Endothelial cell of umbilical vein (primary cell): ENCODE measurements at regions not wholly inside any gene's neighbourhood (a gene's known extent, or its start where the extent isn't known, plus 50 kb on each side); places are given as distances from the start of the nearest gene placed in this dataset.

Experiments used
- BruUV-seq: library from RNA; stranded (reverse); fragments of 400-500 nt; replicated peaks from 2 replicates; lab custom pipeline; 2021; lab: Mats Ljungman, UMichigan
- CTCF ChIA-PET: fragments of 300-600, 350-600 bp; sonication (Branson Sonifier 250); formaldehyde crosslinking; loops from one replicate; lab custom pipeline; 2021; ENCODE audit warnings: antibody characterized with exemption, inconsistent platforms; lab: Charles Lee
- POLR2A ChIA-PET: fragments of 300-600, 350-600 bp; sonication (Branson Sonifier 250); formaldehyde crosslinking; loops from one replicate; lab custom pipeline; 2021; ENCODE audit warnings: antibody characterized with exemption, inconsistent platforms; lab: Charles Lee
- DNase-seq: peaks from one replicate; pipeline ENCODE4 v3.0.0-alpha.2; 2011; ENCODE audit warnings: low read depth, low spot score
- FAIRE-seq: peaks from 2 replicates; lab custom pipeline; 2011; peaks lifted over from hg19 to GRCh38; lab: Jason Lieb, UNC
- H2AFZ ChIP-seq: 2 replicates; pipeline ENCODE4 v1.6.0; 2012; ENCODE audit warnings: low read depth, low read length, control low read depth, inconsistent platforms
- H3K27ac ChIP-seq: 2 replicates; pipeline ENCODE4 v1.5.1; 2011; ENCODE audit warnings: low read depth, mild to moderate bottlenecking, control low read depth, low read length, moderate library complexity; ENCODE audit not compliant: insufficient read depth
- H3K27me3 ChIP-seq, 2 experiments: 2 replicates each; pipeline versions ENCODE4 v1.6.0 to v1.6.1; 2011; ENCODE audit warnings: low read length in 2 of 2, mixed read lengths in 1 of 2; ENCODE audit not compliant: control insufficient read depth in 2 of 2, insufficient read depth in 2 of 2
- H3K36me3 ChIP-seq, 2 experiments: 2 replicates in 1 of 2; 3 replicates in 1 of 2; pipeline ENCODE4 v1.5.1; 2011; ENCODE audit warnings: low read length in 2 of 2, mild to moderate bottlenecking in 1 of 2, moderate library complexity in 1 of 2; ENCODE audit not compliant: control insufficient read depth in 2 of 2, insufficient read depth in 2 of 2; ENCODE audit errors: extremely low read depth in 1 of 2
- H3K4me1 ChIP-seq: 3 replicates; pipeline ENCODE4 v1.5.1; 2011; ENCODE audit warnings: mild to moderate bottlenecking, low read length; ENCODE audit not compliant: control insufficient read depth, insufficient read depth; ENCODE audit errors: extremely low read depth
- H3K4me2 ChIP-seq: 2 replicates; pipeline ENCODE4 v1.6.1; 2011; ENCODE audit warnings: low read length, control low read depth, mixed read lengths; ENCODE audit not compliant: insufficient read depth
- H3K4me3 ChIP-seq, 3 experiments: fragments of 200-600 bp in 1 of 3; sonication (generic), shearing (Covaris generic) in 1 of 3; replicated peaks in 1 of 3; 2 replicates each; pipeline ENCODE4 v1.5.1; 2011 to 2016; ENCODE audit warnings: control low read depth in 3 of 3, low read length in 3 of 3, mild to moderate bottlenecking in 2 of 3, inconsistent platforms in 1 of 3, low read depth in 1 of 3, moderate library complexity in 1 of 3; ENCODE audit not compliant: insufficient read depth in 1 of 3
- H3K79me2 ChIP-seq: 2 replicates; pipeline ENCODE4 v1.6.0; 2012; ENCODE audit warnings: low read length, inconsistent platforms; ENCODE audit not compliant: control insufficient read depth, insufficient read depth
- H3K9ac ChIP-seq: replicated peaks from 2 replicates; pipeline ENCODE3; 2011; ENCODE audit warnings: low read length, control low read depth; ENCODE audit not compliant: insufficient read depth; ENCODE audit errors: extremely low read depth
- H3K9me1 ChIP-seq: replicated peaks from 3 replicates; pipeline ENCODE4 v1.6.0; 2011; ENCODE audit warnings: mild to moderate bottlenecking, low read length; ENCODE audit not compliant: control insufficient read depth, insufficient read depth; ENCODE audit errors: extremely low read depth
- H3K9me3 ChIP-seq: replicated peaks from 2 replicates; pipeline ENCODE4 v1.5.1; 2012; ENCODE audit warnings: low read length, inconsistent platforms; ENCODE audit not compliant: control insufficient read depth, insufficient read depth
- H4K20me1 ChIP-seq: replicated peaks from 2 replicates; pipeline ENCODE3; 2011; ENCODE audit warnings: mild to moderate bottlenecking, low read length; ENCODE audit not compliant: control insufficient read depth, insufficient read depth; ENCODE audit errors: extremely low read depth
- EZH2 ChIP-seq: IDR thresholded peaks from 2 replicates; pipeline ENCODE4 v1.6.1; 2012; ENCODE audit warnings: borderline replicate concordance, low read depth, mild to moderate bottlenecking, moderate library complexity, low read length, inconsistent platforms; ENCODE audit not compliant: severe bottlenecking
- FOS ChIP-seq: IDR thresholded peaks from 2 replicates; pipeline ENCODE4 v1.6.1; 2011; ENCODE audit warnings: mild to moderate bottlenecking, low read length, moderate library complexity, borderline replicate concordance; ENCODE audit not compliant: insufficient read depth
- GATA2 ChIP-seq: IDR thresholded peaks from 2 replicates; pipeline ENCODE4 v1.7.0; 2011; ENCODE audit warnings: low read depth, mild to moderate bottlenecking, moderate library complexity, mixed read lengths, low read length; ENCODE audit not compliant: insufficient read length, insufficient read depth
- JUN ChIP-seq: IDR thresholded peaks from 2 replicates; pipeline ENCODE4 v1.6.1; 2011; ENCODE audit warnings: borderline replicate concordance, low read depth; ENCODE audit not compliant: insufficient read length, insufficient read depth
- MYC ChIP-seq: IDR thresholded peaks from one replicate; pipeline ENCODE4 v1.6.1; 2011; ENCODE audit warnings: mild to moderate bottlenecking, low read depth, low read length
- POLR2A ChIP-seq: IDR thresholded peaks from 2 replicates; pipeline ENCODE4 v1.6.1; 2012; ENCODE audit warnings: low read depth, mild to moderate bottlenecking, control low read depth, low read length
- POLR2AphosphoS5 ChIP-seq: IDR thresholded peaks from 2 replicates; pipeline ENCODE4 v1.6.1; 2012; ENCODE audit warnings: low read depth, mild to moderate bottlenecking, control low read depth, low read length, moderate library complexity; ENCODE audit not compliant: insufficient read depth
- dilution Hi-C: fragments of 300-500 bp; cut with MboI; formaldehyde crosslinking; loops from one replicate; pipeline ENCODE4 v1.15.0; 2019; ENCODE audit warnings: low sequenced_read_pairs; ENCODE audit not compliant: extremely low pct_ligation_motif_present
- intact Hi-C: fragments of 100-400 bp; cut with micrococcal nuclease; formaldehyde crosslinking; loops from one replicate; pipeline ENCODE4 v1.10.0; 2022
- TF ChIP-seq, protein P1 (sequence below), 2 donors: IDR thresholded peaks; 1 replicate in 1 of 2; 2 replicates in 1 of 2; pipeline ENCODE4 v1.5.1; 2011; ENCODE audit warnings: low read length in 2 of 2, mild to moderate bottlenecking in 2 of 2, moderate library complexity in 2 of 2, control low read depth in 1 of 2, inconsistent platforms in 1 of 2, low read depth in 1 of 2; ENCODE audit not compliant: insufficient read depth in 1 of 2; ENCODE audit errors: extremely low read depth in 1 of 2
- TF ChIP-seq, protein P2 (sequence below): IDR thresholded peaks from 2 replicates; pipeline ENCODE4 v1.6.1; 2011; ENCODE audit not compliant: insufficient read depth, insufficient read length

DNA sequence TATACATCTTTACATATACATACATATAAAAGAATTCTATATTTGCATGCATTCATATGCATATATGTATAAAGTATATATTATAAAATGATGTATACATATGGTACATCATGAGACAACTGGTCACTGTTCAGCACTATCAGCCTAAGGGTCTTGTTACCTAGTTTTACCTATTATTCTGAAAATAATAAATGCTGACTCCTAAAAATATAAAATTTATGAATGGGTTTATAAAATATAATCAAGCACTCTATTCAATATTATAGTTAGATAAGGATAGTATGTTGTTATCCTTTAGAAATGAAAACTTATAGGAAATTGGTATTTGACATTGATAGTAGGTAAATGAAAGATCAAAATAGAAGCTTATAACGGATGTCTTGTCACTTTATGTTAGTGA lies 324.2 kb downstream of the GBA3 start:
- FAIRE-seq: no peak
- Histone ChIP-seq H3K4me1 (no peaks in the 10 kb centered on the region), H3K79me2 (no peaks in the 10 kb centered on the region), H3K4me3 (no peak overlapping the region), H2AFZ (no peak overlapping the region), H4K20me1 (no peaks in the 10 kb centered on the region), H3K36me3 (no peaks in the 10 kb centered on the region), H3K4me2 (no peak overlapping the region), H3K9me1 (no peaks in the 10 kb centered on the region), H3K9me3 (no peaks in the 10 kb centered on the region), H3K27me3 (no peaks in the 10 kb centered on the region), H3K9ac (no peak overlapping the region), H3K27ac (no peak overlapping the region)
- no peak for DNase-seq
- ChIA-PET CTCF (no interaction called here), POLR2A (no interaction called here)
- TF ChIP-seq, protein P1, sequence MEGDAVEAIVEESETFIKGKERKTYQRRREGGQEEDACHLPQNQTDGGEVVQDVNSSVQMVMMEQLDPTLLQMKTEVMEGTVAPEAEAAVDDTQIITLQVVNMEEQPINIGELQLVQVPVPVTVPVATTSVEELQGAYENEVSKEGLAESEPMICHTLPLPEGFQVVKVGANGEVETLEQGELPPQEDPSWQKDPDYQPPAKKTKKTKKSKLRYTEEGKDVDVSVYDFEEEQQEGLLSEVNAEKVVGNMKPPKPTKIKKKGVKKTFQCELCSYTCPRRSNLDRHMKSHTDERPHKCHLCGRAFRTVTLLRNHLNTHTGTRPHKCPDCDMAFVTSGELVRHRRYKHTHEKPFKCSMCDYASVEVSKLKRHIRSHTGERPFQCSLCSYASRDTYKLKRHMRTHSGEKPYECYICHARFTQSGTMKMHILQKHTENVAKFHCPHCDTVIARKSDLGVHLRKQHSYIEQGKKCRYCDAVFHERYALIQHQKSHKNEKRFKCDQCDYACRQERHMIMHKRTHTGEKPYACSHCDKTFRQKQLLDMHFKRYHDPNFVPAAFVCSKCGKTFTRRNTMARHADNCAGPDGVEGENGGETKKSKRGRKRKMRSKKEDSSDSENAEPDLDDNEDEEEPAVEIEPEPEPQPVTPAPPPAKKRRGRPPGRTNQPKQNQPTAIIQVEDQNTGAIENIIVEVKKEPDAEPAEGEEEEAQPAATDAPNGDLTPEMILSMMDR (IDR thresholded peaks at IDR 0.05; ENCODE audit: extremely low read depth in 1 of 2, insufficient read depth in 1 of 2, low read depth in 1 of 2, low read length in 2 of 2): no peak
- no peak for TF ChIP-seq MYC
- no peak for TF ChIP-seq EZH2
- TF ChIP-seq JUN: no peak
- TF ChIP-seq, protein P2, sequence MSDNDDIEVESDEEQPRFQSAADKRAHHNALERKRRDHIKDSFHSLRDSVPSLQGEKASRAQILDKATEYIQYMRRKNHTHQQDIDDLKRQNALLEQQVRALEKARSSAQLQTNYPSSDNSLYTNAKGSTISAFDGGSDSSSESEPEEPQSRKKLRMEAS: no peak
- TF ChIP-seq POLR2A: no peak
- no peak for TF ChIP-seq FOS
- TF ChIP-seq POLR2AphosphoS5: no peak
- no peak for TF ChIP-seq GATA2
- BruUV-seq: no TSS peak
- intact Hi-C loops (no loop called here), dilution Hi-C loops (no loop called here)
